H9 (cell line): ENCODE measurements at regions not wholly inside any gene's neighbourhood (a gene's known extent, or its start where the extent isn't known, plus 50 kb on each side); places are given as distances from the start of the nearest gene placed in this dataset.

ENCODE experiments used
- DNase-seq: peaks from one replicate; pipeline ENCODE4 v3.0.0-alpha.2; 2017
- H2AFZ ChIP-seq: one replicate; pipeline ENCODE4 v1.6.1; 2013; ENCODE audit warnings: mild to moderate bottlenecking, low read length, control low read depth, moderate library complexity
- H2AK5ac ChIP-seq: 2 replicates; pipeline ENCODE4 v1.6.1; 2013; ENCODE audit warnings: low read length, control low read depth, mixed read lengths; ENCODE audit not compliant: insufficient read length
- H2BK120ac ChIP-seq: one replicate; pipeline ENCODE4 v1.6.1; 2013; ENCODE audit warnings: low read depth, mild to moderate bottlenecking, low read length, control low read depth, inconsistent platforms; ENCODE audit not compliant: poor library complexity, severe bottlenecking
- H2BK12ac ChIP-seq: 2 replicates; pipeline ENCODE4 v1.6.1; 2013; ENCODE audit warnings: low read length, control low read depth, mixed read lengths, low read depth; ENCODE audit not compliant: insufficient read length
- H2BK15ac ChIP-seq: 2 replicates; pipeline ENCODE4 v1.6.1; 2013; ENCODE audit warnings: low read depth, low read length, control low read depth
- H2BK20ac ChIP-seq: one replicate; pipeline ENCODE4 v1.6.1; 2013; ENCODE audit warnings: low read depth, mild to moderate bottlenecking, low read length, control low read depth, inconsistent platforms; ENCODE audit not compliant: poor library complexity, severe bottlenecking
- H2BK5ac ChIP-seq: 2 replicates; pipeline ENCODE4 v1.6.1; 2013; ENCODE audit warnings: low read length, control low read depth, mixed read lengths; ENCODE audit not compliant: insufficient read length
- H3K14ac ChIP-seq: 2 replicates; pipeline ENCODE4 v1.6.1; 2013; ENCODE audit warnings: low read length, control low read depth; ENCODE audit not compliant: insufficient read depth
- H3K18ac ChIP-seq: 2 replicates; pipeline ENCODE4 v1.6.1; 2013; ENCODE audit warnings: low read depth, mild to moderate bottlenecking, mixed read lengths, low read length, control low read depth; ENCODE audit not compliant: insufficient read length
- H3K23ac ChIP-seq: 2 replicates; pipeline ENCODE4 v1.6.1; 2013; ENCODE audit warnings: low read length, control low read depth, mixed read lengths, low read depth; ENCODE audit not compliant: insufficient read length
- H3K23me2 ChIP-seq: 2 replicates; pipeline ENCODE4 v1.6.1; 2013; ENCODE audit warnings: low read depth, mild to moderate bottlenecking, mixed read lengths, low read length, control low read depth; ENCODE audit not compliant: insufficient read length, poor library complexity, severe bottlenecking
- H3K27ac ChIP-seq: 2 replicates; pipeline ENCODE4 v1.5.1; 2013; ENCODE audit warnings: low read length, control low read depth, mixed read lengths, low read depth; ENCODE audit not compliant: insufficient read length
- H3K27me3 ChIP-seq: 2 replicates; pipeline ENCODE4 v1.6.1; 2013; ENCODE audit warnings: low read length, control low read depth, inconsistent platforms; ENCODE audit not compliant: insufficient read depth
- H3K4ac ChIP-seq: 2 replicates; pipeline ENCODE4 v1.6.1; 2013; ENCODE audit warnings: low read depth, mild to moderate bottlenecking, control low read depth, inconsistent platforms, low read length, moderate library complexity
- H3K4me1 ChIP-seq: 2 replicates; pipeline ENCODE4 v1.6.1; 2013; ENCODE audit warnings: low read length, control low read depth, inconsistent platforms; ENCODE audit not compliant: insufficient read depth
- H3K4me2 ChIP-seq: 2 replicates; pipeline ENCODE4 v1.6.1; 2013; ENCODE audit warnings: low read length, control low read depth, mixed read lengths; ENCODE audit not compliant: insufficient read length, insufficient read depth
- H3K56ac ChIP-seq: 2 replicates; pipeline ENCODE4 v1.6.1; 2013; ENCODE audit warnings: low read depth, mild to moderate bottlenecking, mixed read lengths, low read length, control low read depth; ENCODE audit not compliant: insufficient read length
- H3K79me1 ChIP-seq: 2 replicates; pipeline ENCODE4 v1.6.1; 2013; ENCODE audit warnings: low read depth, mild to moderate bottlenecking, moderate library complexity, low read length, control low read depth, inconsistent platforms; ENCODE audit not compliant: insufficient read depth, poor library complexity, severe bottlenecking
- H3K79me2 ChIP-seq: 2 replicates; pipeline ENCODE4 v1.6.1; 2013; ENCODE audit warnings: low read length, control low read depth, inconsistent platforms; ENCODE audit not compliant: insufficient read depth
- H3K9ac ChIP-seq: 2 replicates; pipeline ENCODE4 v1.6.1; 2013; ENCODE audit warnings: low read length, control low read depth, mixed read lengths; ENCODE audit not compliant: insufficient read length; ENCODE audit errors: extremely low read depth
- H3K9me3 ChIP-seq: one replicate; pipeline ENCODE4 v1.6.1; 2013; ENCODE audit warnings: low read depth, low read length, inconsistent platforms; ENCODE audit not compliant: control insufficient read depth
- H3T11ph ChIP-seq: one replicate; pipeline ENCODE4 v1.6.1; 2013; ENCODE audit warnings: mild to moderate bottlenecking, low read length, control low read depth, inconsistent platforms
- H4K20me1 ChIP-seq: one replicate; pipeline ENCODE4 v1.6.1; 2013; ENCODE audit not compliant: control insufficient read depth, insufficient read length, insufficient read depth
- H4K5ac ChIP-seq: 2 replicates; pipeline ENCODE4 v1.6.1; 2013; ENCODE audit warnings: low read depth, mild to moderate bottlenecking, mixed read lengths, low read length, control low read depth; ENCODE audit not compliant: insufficient read length
- H4K8ac ChIP-seq: replicated peaks from 2 replicates; pipeline ENCODE4 v1.6.1; 2013; ENCODE audit warnings: low read length, control low read depth, mixed read lengths, low read depth; ENCODE audit not compliant: insufficient read length
- H4K91ac ChIP-seq: 2 replicates; pipeline ENCODE4 v1.6.1; 2013; ENCODE audit warnings: low read depth, mild to moderate bottlenecking, moderate library complexity, mixed read lengths, low read length, control low read depth; ENCODE audit not compliant: insufficient read length
- H3K27ac Mint-ChIP-seq, 3 experiments: 2 replicates in 2 of 3; 3 replicates in 1 of 3; pipeline ENCODE4 v1.8.0; 2020 to 2021; ENCODE audit warnings: mixed read lengths in 3 of 3, mild to moderate bottlenecking in 1 of 3, moderate library complexity in 1 of 3
- H3K27me3 Mint-ChIP-seq: 2 replicates; pipeline ENCODE4 v1.8.0; 2021; ENCODE audit warnings: low read depth, mild to moderate bottlenecking, moderate library complexity, mixed read lengths
- H3K36me3 Mint-ChIP-seq, 3 experiments: 2 replicates in 2 of 3; 3 replicates in 1 of 3; pipeline ENCODE4 v1.8.0; 2020 to 2021; ENCODE audit warnings: low read depth in 3 of 3, mixed read lengths in 3 of 3; ENCODE audit not compliant: insufficient read depth in 1 of 3
- H3K4me1 Mint-ChIP-seq, 2 experiments: 2 replicates each; pipeline ENCODE4 v1.8.0; 2020; ENCODE audit warnings: mixed read lengths in 2 of 2
- H3K4me3 Mint-ChIP-seq, 2 experiments: 2 replicates in 1 of 2; 3 replicates in 1 of 2; pipeline ENCODE4 v1.8.0; 2020 to 2021; ENCODE audit warnings: mild to moderate bottlenecking in 2 of 2, mixed read lengths in 2 of 2, moderate library complexity in 1 of 2
- H3K9me3 Mint-ChIP-seq, 2 experiments: 2 replicates in 1 of 2; 3 replicates in 1 of 2; pipeline ENCODE4 v1.8.0; 2020; ENCODE audit warnings: mild to moderate bottlenecking in 2 of 2, mixed read lengths in 2 of 2, moderate library complexity in 1 of 2
- WGBS: extraction: QIAGEN DNeasy Blood & Tissue Kit; methylation state at CpG from one replicate; pipeline ENCODE4 v1.1.7; 2013; ENCODE audit warnings: missing lambda C conversion rate, low lambda C conversion rate, mixed read lengths; ENCODE audit not compliant: insufficient read length; ENCODE audit errors: extremely low coverage; 5-methylcytosine and 5-hydroxymethylcytosine counted together
- TF ChIP-seq, protein P1 (sequence below): fragments of 200-600 bp; sonication (generic); conservative IDR thresholded peaks from 3 replicates; pipeline ENCODE4 v1.8.0; 2021; ENCODE audit warnings: antibody characterized with exemption, mild to moderate bottlenecking

DNA sequence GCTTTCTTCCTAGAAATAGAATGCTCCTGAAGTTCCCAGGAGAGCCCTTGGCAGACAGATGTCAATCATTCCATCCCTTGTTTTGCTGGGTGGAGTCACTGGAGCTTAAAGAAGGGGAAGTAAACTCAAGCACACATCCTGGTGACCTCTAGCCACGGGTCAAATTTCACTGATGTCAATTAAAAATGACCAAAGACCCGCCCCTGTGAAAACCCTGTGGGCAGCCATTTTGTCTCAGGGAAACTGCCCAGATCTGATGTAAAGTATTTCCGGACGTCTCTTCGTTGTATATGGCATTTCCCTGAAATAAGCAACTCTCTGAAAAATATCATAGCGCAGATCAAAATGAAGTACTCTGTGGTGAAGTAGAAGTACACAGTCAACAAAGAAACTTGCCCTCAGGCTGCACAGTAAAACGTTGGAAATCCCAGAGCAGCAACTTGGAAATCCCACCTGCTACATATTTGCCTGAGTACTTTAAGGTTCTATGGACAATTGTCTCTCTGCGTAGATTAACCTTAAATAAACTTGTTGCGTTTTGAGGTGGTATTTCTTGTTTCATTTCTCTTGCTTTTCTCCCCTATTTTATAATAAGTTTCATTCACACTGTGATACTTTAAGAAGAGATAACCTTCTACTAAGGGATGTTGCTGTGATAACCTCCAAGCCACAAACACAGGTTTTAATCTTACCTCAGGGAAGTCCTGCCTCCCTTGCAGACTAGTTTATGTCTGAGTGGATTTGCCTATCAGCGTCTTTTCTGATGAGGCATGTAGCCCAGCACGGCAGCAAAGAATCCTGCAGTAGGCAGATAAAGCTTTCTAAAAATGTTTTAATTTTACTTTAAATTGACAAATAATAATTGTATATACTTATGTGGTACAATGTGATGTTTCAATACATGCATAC lies 60.9 kb upstream of the PIP5K1B start:
- no peaks in the 10 kb centered on the region for H4K20me1 ChIP-seq
- TF ChIP-seq, protein P1, sequence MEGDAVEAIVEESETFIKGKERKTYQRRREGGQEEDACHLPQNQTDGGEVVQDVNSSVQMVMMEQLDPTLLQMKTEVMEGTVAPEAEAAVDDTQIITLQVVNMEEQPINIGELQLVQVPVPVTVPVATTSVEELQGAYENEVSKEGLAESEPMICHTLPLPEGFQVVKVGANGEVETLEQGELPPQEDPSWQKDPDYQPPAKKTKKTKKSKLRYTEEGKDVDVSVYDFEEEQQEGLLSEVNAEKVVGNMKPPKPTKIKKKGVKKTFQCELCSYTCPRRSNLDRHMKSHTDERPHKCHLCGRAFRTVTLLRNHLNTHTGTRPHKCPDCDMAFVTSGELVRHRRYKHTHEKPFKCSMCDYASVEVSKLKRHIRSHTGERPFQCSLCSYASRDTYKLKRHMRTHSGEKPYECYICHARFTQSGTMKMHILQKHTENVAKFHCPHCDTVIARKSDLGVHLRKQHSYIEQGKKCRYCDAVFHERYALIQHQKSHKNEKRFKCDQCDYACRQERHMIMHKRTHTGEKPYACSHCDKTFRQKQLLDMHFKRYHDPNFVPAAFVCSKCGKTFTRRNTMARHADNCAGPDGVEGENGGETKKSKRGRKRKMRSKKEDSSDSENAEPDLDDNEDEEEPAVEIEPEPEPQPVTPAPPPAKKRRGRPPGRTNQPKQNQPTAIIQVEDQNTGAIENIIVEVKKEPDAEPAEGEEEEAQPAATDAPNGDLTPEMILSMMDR: no peak
- 0 out of 4 replicates have a peak, but pooled peaks cover 0 to 4% of the 10 kb centered on the region in 2 experiments for H3K4me1 Mint-ChIP-seq
- no peaks in the 10 kb centered on the region for H3K79me2 ChIP-seq
- no peaks in the 10 kb centered on the region for H3K9me3 Mint-ChIP-seq
- H2BK20ac ChIP-seq: no peak overlapping the region
- H3K14ac ChIP-seq: no peak overlapping the region
- H3K23me2 ChIP-seq: no peaks in the 10 kb centered on the region
- no peak overlapping the region for H2BK5ac ChIP-seq
- H4K5ac ChIP-seq: no peak overlapping the region
- no peak overlapping the region for H3K4me3 Mint-ChIP-seq
- no peak overlapping the region for H2BK120ac ChIP-seq
- no peak overlapping the region for H4K91ac ChIP-seq
- no peak overlapping the region for H2BK15ac ChIP-seq
- WGBS: no CpG with 5 or more reads among the region's 11 CpGs
- H3K27ac Mint-ChIP-seq: 0 out of 7 replicates have a peak overlapping the region, but pooled peaks of 1 of the 3 experiments have one; percentile 36
- H3K36me3 Mint-ChIP-seq: no peaks in the 10 kb centered on the region; a peak in 1 of 7 replicates
- no peak overlapping the region for H2BK12ac ChIP-seq
- no peak overlapping the region for H3K18ac ChIP-seq
- no peaks in the 10 kb centered on the region for H3K27me3 ChIP-seq
- no peaks in the 10 kb centered on the region for H3K4me1 ChIP-seq
- no peak overlapping the region for H3K27ac ChIP-seq
- no peaks in the 10 kb centered on the region for H3K79me1 ChIP-seq
- no peak overlapping the region for H4K8ac ChIP-seq
- no peak overlapping the region for H3K56ac ChIP-seq
- H3K27me3 Mint-ChIP-seq: peaks cover 9% of the 10 kb centered on the region
- no peak overlapping the region for H3K4ac ChIP-seq
- no peaks in the 10 kb centered on the region for H3K9me3 ChIP-seq
- DNase-seq: peak; percentile 36
- H2AFZ ChIP-seq: peak overlapping the region; percentile 83
- no peak overlapping the region for H3K4me2 ChIP-seq
- no peak overlapping the region for H3K9ac ChIP-seq
- no peak overlapping the region for H2AK5ac ChIP-seq
- H3K23ac ChIP-seq: no peak overlapping the region
- no peak overlapping the region for H3T11ph ChIP-seq
